GM12875 (cell line): ENCODE measurements at regions not wholly inside any gene's neighbourhood (a gene's known extent, or its start where the extent isn't known, plus 50 kb on each side); places are given as distances from the start of the nearest gene placed in this dataset.

Source experiments
- H3K4me3 ChIP-seq: one replicate; pipeline ENCODE4 v1.5.1; 2011; ENCODE audit warnings: low read depth, low read length, control low read depth
- CTCF ChIP-seq: IDR thresholded peaks from 2 replicates; pipeline ENCODE4 v1.5.1; 2011; ENCODE audit warnings: low read depth, mild to moderate bottlenecking, control low read depth, inconsistent platforms, low read length, moderate library complexity, borderline replicate concordance; ENCODE audit not compliant: insufficient read depth

GRCh38 chr4:26044983-26045382, 131.0 kb downstream of the SMIM20 start:
- TF ChIP-seq CTCF: no peak
- no peak overlapping the region for H3K4me3 ChIP-seq

DNA sequence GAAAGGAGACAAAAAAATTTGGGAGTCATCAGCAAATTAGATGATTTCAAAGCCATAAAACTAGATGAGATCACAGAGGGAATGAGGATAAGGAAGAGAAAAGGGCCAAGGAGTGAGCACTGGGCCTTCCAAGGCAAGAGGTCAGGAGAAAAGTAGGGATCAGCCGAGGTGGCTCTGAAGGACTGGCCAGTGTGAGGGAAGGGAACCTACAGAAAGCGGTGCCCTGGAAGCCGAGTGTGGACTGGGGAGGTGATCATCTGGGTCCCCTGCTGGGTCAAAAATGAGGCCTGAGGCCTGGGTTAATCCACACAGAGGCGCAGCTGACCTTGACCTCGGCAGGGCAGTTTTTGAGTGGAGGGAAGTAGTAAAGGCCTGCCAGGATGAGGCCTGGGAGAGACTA, 133.8 kb downstream of the SMIM20 start:
- no peak for TF ChIP-seq CTCF
- H3K4me3 ChIP-seq: no peak overlapping the region

DNA sequence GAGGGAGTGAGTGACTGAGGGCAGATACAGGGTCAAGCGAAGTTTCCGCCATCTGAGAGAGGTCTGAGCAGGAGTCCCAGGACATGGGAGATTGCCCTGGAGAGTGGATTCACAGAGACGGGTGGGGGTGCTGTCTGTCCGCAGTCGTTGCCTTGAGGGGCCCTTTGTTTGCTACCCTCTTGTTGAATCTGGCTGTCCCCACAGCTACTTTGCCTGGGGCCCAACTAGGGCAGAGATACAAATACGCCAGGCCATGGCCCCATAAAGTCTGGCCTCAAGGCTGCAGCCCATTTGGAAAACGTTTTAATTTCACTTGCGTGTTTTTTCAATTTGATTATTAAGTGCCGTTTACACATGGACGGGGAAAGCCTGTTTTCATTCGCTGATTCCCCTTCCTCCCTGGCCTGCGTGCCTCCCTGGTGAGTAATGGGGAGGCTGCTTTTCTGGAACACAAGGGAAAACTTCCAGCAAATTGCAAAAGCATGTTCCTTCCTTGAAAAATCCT, 134.4 kb downstream of the SMIM20 start:
- no peak overlapping the region for H3K4me3 ChIP-seq
- no peak for TF ChIP-seq CTCF

DNA sequence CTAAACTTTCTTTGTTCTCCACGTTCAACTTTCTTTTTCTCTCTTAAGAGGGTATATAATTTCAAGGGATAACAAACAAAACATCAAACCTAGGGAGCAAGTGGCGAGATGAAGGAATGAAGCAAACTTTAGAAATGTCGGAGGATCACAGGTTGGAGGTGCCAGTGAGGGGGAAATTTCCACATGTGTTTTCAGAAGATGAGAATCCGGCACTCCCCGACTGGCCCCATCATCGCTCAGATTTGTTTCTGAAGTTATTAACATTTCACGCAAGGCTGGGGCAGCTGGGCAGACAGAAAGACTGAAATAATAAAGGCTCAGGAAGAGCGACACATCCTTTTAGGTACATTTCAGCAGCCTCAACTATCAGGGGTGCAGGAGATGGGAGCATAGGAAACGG, 134.9 kb downstream of the SMIM20 start:
- TF ChIP-seq CTCF: no peak
- H3K4me3 ChIP-seq: no peak overlapping the region

- no peak overlapping the region for H3K4me3 ChIP-seq
- TF ChIP-seq CTCF: no peak
These were observed 135.4 kb downstream of the SMIM20 start for GRCh38 chr4:26049447-26049846.

DNA sequence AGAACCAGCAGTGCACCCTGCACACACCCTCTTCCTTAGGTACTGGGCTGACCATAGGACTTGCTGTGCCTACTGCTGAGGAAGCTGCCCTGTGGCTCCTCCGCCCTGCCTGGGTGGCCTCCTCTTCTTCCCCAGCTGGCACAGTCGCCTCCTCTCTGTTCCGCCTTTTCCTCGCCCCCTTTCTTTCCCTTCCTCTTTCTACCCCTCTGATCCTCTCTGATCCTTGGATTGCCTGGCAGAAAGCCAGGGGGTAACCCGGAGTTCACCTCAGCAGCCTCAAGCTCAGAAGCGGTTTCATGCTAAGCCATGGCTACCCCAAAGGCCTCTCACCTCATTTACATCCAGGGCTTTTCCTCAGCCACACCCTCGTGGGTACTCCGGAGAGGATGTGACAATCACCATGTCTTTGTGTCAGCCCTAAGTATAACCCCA, 136.2 kb downstream of the SMIM20 start:
- no peak for TF ChIP-seq CTCF
- no peak overlapping the region for H3K4me3 ChIP-seq

GRCh38 chr4:26050671-26051070, 136.7 kb downstream of the SMIM20 start:
- TF ChIP-seq CTCF: no peak
- H3K4me3 ChIP-seq: no peak overlapping the region
